GM12864 (cell line): ENCODE measurements at regions not wholly inside any gene's neighbourhood (a gene's known extent, or its start where the extent isn't known, plus 50 kb on each side); places are given as distances from the start of the nearest gene placed in this dataset.
"Not testable (repeated sequence)": the region's sequence is repeated elsewhere in the genome, so short reads cannot be mapped to it uniquely, and the experiment has no call there.

Experiments used
- DNase-seq: peaks from one replicate; pipeline ENCODE4 v3.0.0-alpha.2; 2011; ENCODE audit warnings: low read depth
- H3K4me3 ChIP-seq: 2 replicates; pipeline ENCODE4 v1.5.1; 2011; ENCODE audit warnings: mild to moderate bottlenecking, low read depth, low read length, control low read depth
- CTCF ChIP-seq: IDR thresholded peaks from 2 replicates; pipeline ENCODE4 v1.5.1; 2011; ENCODE audit warnings: low read depth, mild to moderate bottlenecking, moderate library complexity, low read length, control low read depth, inconsistent platforms; ENCODE audit errors: missing control alignments

DNA sequence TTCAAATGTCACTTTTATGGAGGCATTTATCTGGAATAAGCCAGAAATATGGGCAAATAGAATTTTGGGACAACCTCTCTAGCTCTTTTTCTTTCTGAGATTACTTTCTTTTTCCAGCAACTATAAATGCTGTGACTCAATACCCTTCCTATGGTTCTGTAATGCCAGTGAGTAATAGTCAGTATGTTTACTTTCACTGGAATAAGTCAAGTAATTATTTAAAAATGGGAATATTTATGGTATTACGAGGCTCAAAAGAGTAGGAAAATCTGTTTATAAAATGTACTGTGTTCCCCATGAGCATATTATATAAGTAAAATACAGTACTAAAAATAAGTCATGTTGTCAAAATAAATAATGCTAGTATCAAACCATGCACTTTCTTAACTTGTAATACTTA lies 750.5 kb downstream of the LUZP2 start:
- no peak for TF ChIP-seq CTCF
- no peak for DNase-seq

DNA sequence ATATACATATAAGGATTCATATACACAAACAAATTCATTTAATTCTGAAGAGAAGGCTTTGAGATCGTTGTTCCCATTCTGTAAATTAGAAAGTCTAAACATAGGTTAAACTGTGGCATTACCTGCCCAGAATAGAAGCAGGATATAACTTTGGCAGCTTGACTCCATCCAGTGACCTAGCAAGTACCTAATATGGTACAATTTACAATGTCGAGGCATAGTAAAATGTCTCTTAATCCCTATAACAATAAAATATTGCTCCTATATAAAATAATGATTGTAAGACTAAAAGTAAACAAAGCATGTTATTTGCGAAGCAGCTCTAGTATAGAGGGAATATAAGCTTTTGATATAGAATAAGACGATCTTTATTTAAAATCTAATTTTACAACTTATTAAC lies 756.0 kb downstream of the LUZP2 start:
- no peak for TF ChIP-seq CTCF
- DNase-seq, result no peak
- H3K4me3 ChIP-seq, result no peak overlapping the region

More for the DNA sequence above, 750.5 kb downstream of the LUZP2 start:
- no peak overlapping the region for H3K4me3 ChIP-seq

DNA sequence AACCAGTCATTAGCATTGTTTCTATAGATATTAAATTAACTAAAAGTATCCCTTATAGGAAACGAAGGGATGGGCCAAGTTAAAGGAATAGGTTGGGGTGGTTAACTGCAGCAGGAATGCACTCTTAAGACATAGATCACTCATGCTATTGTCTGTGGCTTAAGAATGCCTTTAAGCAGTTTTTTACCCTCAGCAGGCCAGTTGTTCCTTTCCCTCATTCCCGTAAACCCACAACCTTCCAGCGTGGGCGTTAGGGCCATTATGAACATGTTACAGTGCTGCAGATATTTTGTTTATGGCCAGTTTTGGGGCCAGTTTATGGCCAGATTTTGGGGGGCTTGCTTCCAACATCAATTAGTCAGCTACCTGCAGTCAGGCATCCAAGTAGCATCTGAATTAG lies 767.0 kb downstream of the LUZP2 start:
- DNase-seq, H3K4me3 ChIP-seq: not testable (repeated sequence)

GRCh38 chr11:25271301-25271700 lies 774.4 kb downstream of the LUZP2 start:
- no peak for DNase-seq
- H3K4me3 ChIP-seq, result no peak overlapping the region
- TF ChIP-seq CTCF, result no peak

- DNase-seq, result no peak
- no peak for TF ChIP-seq CTCF
- H3K4me3 ChIP-seq, result no peak overlapping the region
Measured at GRCh38 chr11:25272214-25272613, 775.4 kb downstream of the LUZP2 start.

- not testable (repeated sequence) for DNase-seq, H3K4me3 ChIP-seq
Measured at GRCh38 chr11:25280821-25281220, 784.0 kb downstream of the LUZP2 start.

GRCh38 chr11:25293166-25293565 lies 796.3 kb downstream of the LUZP2 start:
- no peak for DNase-seq
- no peak overlapping the region for H3K4me3 ChIP-seq
- TF ChIP-seq CTCF, result no peak

DNA sequence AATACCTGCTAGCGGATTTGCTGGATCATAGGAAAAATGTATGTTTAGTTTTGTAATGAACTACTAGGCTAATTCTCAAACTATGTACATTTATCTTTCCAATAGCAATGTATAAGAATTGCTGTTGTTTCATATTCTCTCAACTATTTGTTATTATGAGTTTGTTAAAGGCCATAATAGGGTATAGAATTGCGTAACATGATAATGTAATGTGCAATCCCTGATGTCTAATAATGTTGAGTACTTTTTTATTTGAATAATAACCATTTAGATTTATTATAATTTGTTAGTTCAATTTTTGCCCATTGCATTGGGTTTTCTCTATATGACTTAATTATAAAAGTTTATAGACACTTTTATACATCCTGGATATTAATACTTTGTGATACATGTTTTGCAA lies 801.6 kb downstream of the LUZP2 start:
- no peak for DNase-seq
- no peak for TF ChIP-seq CTCF
- H3K4me3 ChIP-seq, result no peak overlapping the region
